H1 (cell line): ENCODE measurements at regions not wholly inside any gene's neighbourhood (a gene's known extent, or its start where the extent isn't known, plus 50 kb on each side); places are given as distances from the start of the nearest gene placed in this dataset.

Experiments used
- BRCA1 ChIP-seq: IDR thresholded peaks from 2 replicates; pipeline ENCODE4 v1.6.1; 2012; ENCODE audit warnings: low read depth, low read length, improper control_type of control experiment
- CREB1 ChIP-seq: IDR thresholded peaks from 2 replicates; pipeline ENCODE4 v1.6.1; 2012; ENCODE audit warnings: inconsistent platforms
- HDAC2 ChIP-seq, 2 experiments: fragments of 300-600 bp in 1 of 2; sonication (generic) in 1 of 2; IDR thresholded peaks; 2 replicates each; pipeline ENCODE4 v1.6.1; 2011 to 2012; ENCODE audit warnings: low read depth in 2 of 2, low read length in 2 of 2, mild to moderate bottlenecking in 2 of 2, moderate library complexity in 2 of 2, borderline replicate concordance in 1 of 2, inconsistent platforms in 1 of 2
- HDAC6 ChIP-seq: IDR thresholded peaks from one replicate; pipeline ENCODE4 v1.7.1; 2012; ENCODE audit warnings: low read depth, mild to moderate bottlenecking, inconsistent platforms, low read length, moderate library complexity
- KDM4A ChIP-seq: IDR thresholded peaks from one replicate; pipeline ENCODE4 v1.7.1; 2012; ENCODE audit warnings: low read depth, mild to moderate bottlenecking, moderate library complexity, low read length, inconsistent platforms; ENCODE audit not compliant: severe bottlenecking
- PHF8 ChIP-seq: fragments of 200-600 bp; sonication (generic); conservative IDR thresholded peaks from 2 replicates; pipeline ENCODE4 v1.7.1; 2012; ENCODE audit warnings: low read depth, mild to moderate bottlenecking, inconsistent platforms, low read length, moderate library complexity
- SAP30 ChIP-seq: fragments of 300-600 bp; sonication (generic); IDR thresholded peaks from 2 replicates; pipeline ENCODE4 v1.7.1; 2012; ENCODE audit warnings: low read length, moderate library complexity, mild to moderate bottlenecking, inconsistent platforms; ENCODE audit not compliant: insufficient read depth, insufficient replicate concordance
- SIRT6 ChIP-seq: IDR thresholded peaks from one replicate; pipeline ENCODE4 v1.7.1; 2012; ENCODE audit warnings: low read length, inconsistent platforms
- SP2 ChIP-seq: IDR thresholded peaks from 2 replicates; pipeline ENCODE4 v1.6.1; 2012; ENCODE audit warnings: mild to moderate bottlenecking, low read length, inconsistent platforms
- SP4 ChIP-seq: IDR thresholded peaks from 2 replicates; pipeline ENCODE4 v1.6.1; 2012; ENCODE audit warnings: low read length, inconsistent platforms
- TF ChIP-seq, protein P1 (sequence below): fragments of 300-600 bp; sonication (generic); IDR thresholded peaks from 2 replicates; pipeline ENCODE4 v1.7.1; 2012; ENCODE audit warnings: low read length, moderate library complexity, mild to moderate bottlenecking, inconsistent platforms; ENCODE audit not compliant: insufficient replicate concordance

GRCh38 chr12:74614426-74614825 lies 76.8 kb downstream of the ATXN7L3B start (continued):
- TF ChIP-seq, protein P1, sequence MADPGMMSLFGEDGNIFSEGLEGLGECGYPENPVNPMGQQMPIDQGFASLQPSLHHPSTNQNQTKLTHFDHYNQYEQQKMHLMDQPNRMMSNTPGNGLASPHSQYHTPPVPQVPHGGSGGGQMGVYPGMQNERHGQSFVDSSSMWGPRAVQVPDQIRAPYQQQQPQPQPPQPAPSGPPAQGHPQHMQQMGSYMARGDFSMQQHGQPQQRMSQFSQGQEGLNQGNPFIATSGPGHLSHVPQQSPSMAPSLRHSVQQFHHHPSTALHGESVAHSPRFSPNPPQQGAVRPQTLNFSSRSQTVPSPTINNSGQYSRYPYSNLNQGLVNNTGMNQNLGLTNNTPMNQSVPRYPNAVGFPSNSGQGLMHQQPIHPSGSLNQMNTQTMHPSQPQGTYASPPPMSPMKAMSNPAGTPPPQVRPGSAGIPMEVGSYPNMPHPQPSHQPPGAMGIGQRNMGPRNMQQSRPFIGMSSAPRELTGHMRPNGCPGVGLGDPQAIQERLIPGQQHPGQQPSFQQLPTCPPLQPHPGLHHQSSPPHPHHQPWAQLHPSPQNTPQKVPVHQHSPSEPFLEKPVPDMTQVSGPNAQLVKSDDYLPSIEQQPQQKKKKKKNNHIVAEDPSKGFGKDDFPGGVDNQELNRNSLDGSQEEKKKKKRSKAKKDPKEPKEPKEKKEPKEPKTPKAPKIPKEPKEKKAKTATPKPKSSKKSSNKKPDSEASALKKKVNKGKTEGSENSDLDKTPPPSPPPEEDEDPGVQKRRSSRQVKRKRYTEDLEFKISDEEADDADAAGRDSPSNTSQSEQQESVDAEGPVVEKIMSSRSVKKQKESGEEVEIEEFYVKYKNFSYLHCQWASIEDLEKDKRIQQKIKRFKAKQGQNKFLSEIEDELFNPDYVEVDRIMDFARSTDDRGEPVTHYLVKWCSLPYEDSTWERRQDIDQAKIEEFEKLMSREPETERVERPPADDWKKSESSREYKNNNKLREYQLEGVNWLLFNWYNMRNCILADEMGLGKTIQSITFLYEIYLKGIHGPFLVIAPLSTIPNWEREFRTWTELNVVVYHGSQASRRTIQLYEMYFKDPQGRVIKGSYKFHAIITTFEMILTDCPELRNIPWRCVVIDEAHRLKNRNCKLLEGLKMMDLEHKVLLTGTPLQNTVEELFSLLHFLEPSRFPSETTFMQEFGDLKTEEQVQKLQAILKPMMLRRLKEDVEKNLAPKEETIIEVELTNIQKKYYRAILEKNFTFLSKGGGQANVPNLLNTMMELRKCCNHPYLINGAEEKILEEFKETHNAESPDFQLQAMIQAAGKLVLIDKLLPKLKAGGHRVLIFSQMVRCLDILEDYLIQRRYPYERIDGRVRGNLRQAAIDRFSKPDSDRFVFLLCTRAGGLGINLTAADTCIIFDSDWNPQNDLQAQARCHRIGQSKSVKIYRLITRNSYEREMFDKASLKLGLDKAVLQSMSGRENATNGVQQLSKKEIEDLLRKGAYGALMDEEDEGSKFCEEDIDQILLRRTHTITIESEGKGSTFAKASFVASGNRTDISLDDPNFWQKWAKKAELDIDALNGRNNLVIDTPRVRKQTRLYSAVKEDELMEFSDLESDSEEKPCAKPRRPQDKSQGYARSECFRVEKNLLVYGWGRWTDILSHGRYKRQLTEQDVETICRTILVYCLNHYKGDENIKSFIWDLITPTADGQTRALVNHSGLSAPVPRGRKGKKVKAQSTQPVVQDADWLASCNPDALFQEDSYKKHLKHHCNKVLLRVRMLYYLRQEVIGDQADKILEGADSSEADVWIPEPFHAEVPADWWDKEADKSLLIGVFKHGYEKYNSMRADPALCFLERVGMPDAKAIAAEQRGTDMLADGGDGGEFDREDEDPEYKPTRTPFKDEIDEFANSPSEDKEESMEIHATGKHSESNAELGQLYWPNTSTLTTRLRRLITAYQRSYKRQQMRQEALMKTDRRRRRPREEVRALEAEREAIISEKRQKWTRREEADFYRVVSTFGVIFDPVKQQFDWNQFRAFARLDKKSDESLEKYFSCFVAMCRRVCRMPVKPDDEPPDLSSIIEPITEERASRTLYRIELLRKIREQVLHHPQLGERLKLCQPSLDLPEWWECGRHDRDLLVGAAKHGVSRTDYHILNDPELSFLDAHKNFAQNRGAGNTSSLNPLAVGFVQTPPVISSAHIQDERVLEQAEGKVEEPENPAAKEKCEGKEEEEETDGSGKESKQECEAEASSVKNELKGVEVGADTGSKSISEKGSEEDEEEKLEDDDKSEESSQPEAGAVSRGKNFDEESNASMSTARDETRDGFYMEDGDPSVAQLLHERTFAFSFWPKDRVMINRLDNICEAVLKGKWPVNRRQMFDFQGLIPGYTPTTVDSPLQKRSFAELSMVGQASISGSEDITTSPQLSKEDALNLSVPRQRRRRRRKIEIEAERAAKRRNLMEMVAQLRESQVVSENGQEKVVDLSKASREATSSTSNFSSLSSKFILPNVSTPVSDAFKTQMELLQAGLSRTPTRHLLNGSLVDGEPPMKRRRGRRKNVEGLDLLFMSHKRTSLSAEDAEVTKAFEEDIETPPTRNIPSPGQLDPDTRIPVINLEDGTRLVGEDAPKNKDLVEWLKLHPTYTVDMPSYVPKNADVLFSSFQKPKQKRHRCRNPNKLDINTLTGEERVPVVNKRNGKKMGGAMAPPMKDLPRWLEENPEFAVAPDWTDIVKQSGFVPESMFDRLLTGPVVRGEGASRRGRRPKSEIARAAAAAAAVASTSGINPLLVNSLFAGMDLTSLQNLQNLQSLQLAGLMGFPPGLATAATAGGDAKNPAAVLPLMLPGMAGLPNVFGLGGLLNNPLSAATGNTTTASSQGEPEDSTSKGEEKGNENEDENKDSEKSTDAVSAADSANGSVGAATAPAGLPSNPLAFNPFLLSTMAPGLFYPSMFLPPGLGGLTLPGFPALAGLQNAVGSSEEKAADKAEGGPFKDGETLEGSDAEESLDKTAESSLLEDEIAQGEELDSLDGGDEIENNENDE = no peak
- TF ChIP-seq SIRT6 (no peak), PHF8 (no peak), SAP30 (no peak), KDM4A (no peak), HDAC2 (IDR thresholded peaks at IDR 0.05; ENCODE audit: borderline replicate concordance in 1 of 2, low read depth in 2 of 2, low read length in 2 of 2) (no peak), BRCA1 (no peak), SP2 (no peak), SP4 (no peak), CREB1 (no peak), HDAC6 (no peak)
- TF ChIP-seq, all 59 proteins: peak for 0
